22Rv1 (cell line): ENCODE measurements at regions not wholly inside any gene's neighbourhood (a gene's known extent, or its start where the extent isn't known, plus 50 kb on each side); places are given as distances from the start of the nearest gene placed in this dataset.

Experiments
- H3K27ac ChIP-seq: fragments of 450-650 bp; 2 replicates; pipeline ENCODE4 v1.5.1; 2017
- ZFX ChIP-seq: fragments of 450-650 bp; IDR thresholded peaks from 2 replicates; pipeline ENCODE4 v1.6.1; 2017; ENCODE audit warnings: antibody characterized with exemption, borderline replicate concordance
- TF ChIP-seq, protein P1 (sequence below): fragments of 450-650 bp; IDR thresholded peaks from 2 replicates; pipeline ENCODE4 v1.5.1; 2017; ENCODE audit warnings: mild to moderate bottlenecking

DNA sequence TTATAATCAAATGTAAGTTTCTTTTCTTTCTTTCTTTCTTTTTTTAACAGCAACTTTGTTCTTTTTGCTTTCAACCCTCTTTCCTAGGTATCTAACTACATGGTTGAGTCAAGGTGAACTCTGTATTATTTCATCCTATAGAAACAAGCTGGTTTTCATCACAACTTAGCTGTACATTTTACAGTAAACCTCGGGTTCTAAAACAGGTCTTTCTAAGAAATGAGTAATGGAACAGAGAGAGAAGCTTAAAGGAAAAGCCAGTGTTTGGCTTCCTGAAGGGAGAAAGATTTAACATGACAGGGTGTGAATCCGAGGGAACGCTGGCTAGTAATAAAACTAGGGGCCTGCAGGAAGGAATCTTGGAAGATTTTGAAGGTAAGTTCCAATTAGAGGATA lies 143.4 kb upstream of the ITGB1 start:
- TF ChIP-seq, protein P1, sequence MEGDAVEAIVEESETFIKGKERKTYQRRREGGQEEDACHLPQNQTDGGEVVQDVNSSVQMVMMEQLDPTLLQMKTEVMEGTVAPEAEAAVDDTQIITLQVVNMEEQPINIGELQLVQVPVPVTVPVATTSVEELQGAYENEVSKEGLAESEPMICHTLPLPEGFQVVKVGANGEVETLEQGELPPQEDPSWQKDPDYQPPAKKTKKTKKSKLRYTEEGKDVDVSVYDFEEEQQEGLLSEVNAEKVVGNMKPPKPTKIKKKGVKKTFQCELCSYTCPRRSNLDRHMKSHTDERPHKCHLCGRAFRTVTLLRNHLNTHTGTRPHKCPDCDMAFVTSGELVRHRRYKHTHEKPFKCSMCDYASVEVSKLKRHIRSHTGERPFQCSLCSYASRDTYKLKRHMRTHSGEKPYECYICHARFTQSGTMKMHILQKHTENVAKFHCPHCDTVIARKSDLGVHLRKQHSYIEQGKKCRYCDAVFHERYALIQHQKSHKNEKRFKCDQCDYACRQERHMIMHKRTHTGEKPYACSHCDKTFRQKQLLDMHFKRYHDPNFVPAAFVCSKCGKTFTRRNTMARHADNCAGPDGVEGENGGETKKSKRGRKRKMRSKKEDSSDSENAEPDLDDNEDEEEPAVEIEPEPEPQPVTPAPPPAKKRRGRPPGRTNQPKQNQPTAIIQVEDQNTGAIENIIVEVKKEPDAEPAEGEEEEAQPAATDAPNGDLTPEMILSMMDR: no peak
- no peak overlapping the region for H3K27ac ChIP-seq

DNA sequence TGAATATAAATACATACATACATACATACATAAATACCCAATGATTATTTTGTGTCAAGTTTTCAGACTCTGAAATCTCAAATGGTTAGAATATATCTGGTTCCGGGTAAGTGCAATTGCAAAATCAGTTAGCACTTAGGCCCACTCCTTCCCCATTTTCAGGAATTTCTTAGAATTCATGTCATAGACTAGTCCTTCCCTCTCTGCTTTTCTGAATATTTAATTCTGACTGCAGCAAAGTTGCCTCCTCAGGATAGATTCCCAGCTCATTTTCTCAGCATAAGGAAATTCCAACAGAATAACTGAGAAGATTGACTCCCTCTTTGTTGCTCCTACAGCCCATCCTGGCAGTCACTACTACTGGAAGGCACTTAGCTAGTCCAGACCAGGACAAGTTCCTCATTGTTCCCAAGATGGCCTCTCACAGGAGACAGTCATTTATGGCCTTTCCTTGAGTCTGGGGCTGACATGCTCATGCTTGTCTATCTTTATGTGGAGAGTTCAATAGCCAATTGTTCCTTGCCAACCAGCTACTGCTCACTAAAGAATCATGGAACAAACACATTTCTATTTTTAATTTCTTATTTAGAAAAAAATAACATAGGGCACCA lies 142.9 kb upstream of the ITGB1 start:
- no peak overlapping the region for H3K27ac ChIP-seq
- TF ChIP-seq ZFX: no peak
- TF ChIP-seq, protein P1: no peak

DNA sequence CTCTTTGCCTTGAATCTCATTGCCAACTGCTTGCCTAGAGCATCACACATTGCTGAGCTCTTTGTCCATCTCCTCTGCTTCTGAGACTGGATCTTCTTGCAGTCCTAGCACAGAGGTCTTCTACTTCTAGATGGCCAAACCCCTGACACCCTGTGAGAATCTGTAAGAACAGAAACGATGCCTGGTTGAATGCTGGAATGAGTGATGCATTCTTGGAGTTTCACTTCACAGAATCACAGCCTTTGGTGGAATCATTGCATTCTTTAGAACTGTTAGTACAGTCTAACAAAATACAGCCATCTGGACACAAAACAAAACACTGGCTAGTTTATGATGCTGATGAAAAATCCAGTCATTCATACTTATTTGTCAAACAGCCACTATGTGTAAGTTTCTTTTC lies 141.7 kb upstream of the ITGB1 start:
- TF ChIP-seq ZFX: no peak
- TF ChIP-seq, protein P1: no peak
- H3K27ac ChIP-seq: no peak overlapping the region

DNA sequence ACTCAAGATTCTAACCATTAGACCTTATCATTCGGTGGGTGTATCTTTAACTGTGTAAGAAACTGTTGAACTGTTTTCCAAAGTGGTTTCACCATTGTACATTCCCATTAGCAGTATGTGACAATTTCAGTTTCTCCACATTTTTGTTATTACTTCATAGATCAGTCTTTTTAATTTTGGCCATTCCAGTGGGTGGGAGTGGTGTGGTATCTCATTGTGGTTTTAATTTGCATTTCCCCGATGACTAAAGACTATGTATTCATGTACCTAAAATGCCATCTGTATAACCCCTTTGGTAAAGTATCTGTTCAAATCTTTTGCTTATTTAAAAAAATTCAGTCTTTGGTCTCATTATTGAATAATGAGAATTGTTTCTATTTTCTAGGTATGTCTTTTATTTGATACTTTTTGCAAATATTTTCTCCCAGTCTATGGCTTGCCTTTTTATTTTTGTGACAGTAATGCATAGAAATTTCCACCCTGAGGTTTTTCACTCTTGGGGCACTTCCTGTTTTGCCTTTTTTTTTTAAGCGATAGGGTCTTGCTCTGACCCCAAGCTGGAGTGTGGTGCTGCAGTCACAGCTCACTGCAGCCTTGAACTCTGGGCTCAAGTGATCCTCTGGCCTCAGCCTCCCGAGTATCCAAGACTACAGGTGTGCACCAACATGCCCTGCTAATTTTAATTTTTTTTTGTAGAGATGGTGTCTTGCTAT lies 141.1 kb upstream of the ITGB1 start:
- no peak overlapping the region for H3K27ac ChIP-seq
- TF ChIP-seq ZFX: no peak
- TF ChIP-seq, protein P1: no peak

DNA sequence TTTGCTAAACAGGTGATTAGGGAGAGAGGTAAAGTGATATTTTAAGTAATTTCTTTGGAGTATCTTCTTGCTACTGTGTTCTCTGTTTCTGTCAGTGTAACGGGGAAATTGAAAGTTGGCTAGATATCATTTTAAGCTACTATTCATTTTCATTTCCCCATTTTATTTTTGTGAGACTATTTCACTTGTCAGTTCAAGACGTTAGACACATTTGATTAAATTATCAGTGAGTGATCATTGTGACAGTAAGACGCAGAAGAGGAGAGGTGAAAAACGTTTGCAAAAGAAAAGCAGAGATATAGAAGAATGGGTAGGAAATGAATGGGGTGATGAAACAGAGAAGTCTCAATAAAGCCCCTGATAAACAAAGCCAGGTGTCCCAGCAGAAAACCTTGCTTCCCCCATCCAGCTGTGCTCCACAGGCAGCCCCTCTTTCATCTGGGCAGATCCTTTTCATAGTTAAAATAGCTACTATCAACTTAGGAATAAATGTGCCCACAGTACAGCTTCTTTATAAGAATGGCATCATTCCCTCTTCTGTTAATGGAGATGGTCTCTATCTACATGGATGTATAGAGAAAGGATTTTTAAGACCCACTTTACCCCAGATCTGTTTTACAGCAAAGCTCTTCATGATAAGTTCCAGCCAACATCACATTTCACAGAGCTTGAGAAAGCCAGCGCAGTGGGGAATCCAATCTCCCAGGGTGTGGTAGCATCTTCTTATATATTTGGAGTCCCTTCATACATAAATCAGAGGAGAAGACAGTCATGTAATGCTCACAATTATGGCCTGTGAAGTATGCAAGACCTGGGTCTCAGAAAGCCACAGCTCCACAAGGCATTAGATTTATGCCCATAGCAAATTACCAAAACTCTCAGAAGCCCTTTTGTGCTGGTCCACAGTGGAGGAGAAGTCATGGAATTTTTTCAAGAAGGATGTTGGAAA lies 138.1 kb upstream of the ITGB1 start:
- TF ChIP-seq ZFX: no peak
- TF ChIP-seq, protein P1: no peak
- H3K27ac ChIP-seq: no peak overlapping the region

DNA sequence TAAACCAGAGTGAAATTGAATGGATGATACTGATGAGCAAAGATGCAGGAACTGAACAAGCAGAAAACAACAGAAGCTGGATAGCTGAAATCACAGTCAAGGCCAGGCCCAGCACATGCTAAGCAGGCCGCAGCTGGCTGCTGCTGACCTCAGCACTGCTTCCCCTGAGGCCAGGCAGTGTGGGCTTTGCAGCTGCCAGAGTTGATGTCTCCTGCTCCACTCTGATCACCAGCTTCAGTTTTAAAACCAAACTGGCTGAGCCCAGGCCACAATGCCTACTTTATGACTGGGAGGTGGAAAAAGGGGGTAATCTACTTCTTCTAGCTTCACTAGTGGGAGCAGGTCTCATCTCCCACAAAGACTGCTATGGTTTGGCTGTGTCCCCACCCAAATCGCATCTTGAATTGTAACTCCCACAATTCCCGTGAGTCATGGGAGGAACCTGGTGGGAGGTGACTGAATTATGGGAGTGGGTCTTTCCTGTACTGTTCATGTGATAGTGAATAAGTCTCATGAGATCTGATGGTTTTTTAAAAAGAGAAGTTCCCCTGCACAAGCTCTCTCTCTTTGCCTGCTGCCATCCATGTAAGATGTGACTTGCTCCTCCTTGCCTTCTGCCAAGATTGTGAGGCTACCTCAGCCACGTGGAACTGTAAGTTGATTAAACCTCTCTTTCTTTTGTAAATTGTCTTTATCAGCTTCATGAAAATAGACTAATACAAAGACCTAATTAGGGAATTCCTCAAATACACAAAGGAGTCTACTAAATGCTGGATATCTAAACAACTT lies 136.4 kb upstream of the ITGB1 start:
- no peak for TF ChIP-seq ZFX
- TF ChIP-seq, protein P1: no peak

More for the DNA sequence above, 136.4 kb upstream of the ITGB1 start:
- H3K27ac ChIP-seq: no peak overlapping the region
